ENCODE measurements at regions not wholly inside any gene's neighbourhood (a gene's known extent, or its start where the extent isn't known, plus 50 kb on each side); places are given as distances from the start of the nearest gene placed in this dataset.
A peak's percentile ranks its signal among the peaks of the same experiment; 100 is the strongest.

DNA sequence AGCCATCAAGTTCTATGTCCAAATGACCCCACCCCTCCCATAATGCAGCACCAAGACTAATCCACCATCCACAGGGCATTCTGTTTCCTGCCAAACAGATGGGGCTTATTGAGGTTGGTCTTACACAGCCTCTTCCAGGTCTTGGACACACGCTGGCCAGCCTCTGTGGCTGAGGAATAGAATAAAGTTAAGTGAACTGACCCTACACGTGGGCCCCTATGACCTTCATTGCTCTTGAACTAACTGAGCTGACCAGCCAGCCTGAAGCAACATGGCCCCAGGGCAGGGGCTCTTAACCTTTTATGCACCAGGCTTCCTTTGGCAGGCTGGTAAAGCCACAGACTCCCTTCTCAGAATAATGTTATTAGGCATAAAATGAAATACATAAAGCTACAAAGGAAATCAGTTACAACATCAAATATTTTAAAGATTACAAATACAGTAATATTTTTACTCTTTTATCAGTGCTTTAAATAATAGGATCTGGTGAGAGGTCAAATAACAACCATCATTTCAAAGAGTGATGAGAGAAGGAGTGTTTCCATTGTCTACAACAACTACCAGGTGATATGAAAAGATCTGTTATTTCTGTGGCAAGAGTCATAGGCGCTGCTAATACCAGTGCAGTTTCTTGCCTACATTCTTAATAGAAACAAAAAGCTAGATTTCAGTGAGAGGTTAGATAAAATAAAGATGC lies 192.9 kb upstream of the NUDT4 start:
- no peaks in the 10 kb centered on the region for H4K20me1 ChIP-seq (ENCODE audit: insufficient read depth, low read length, poor library complexity, severe bottlenecking)
- no peak overlapping the region for H3K9ac ChIP-seq (ENCODE audit: low read depth, low read length, poor library complexity, severe bottlenecking)
- peak overlapping the region; percentile 85 for H2AFZ ChIP-seq (ENCODE audit: low read length)
- H3K4me1 ChIP-seq (ENCODE audit: insufficient read depth, low read length, poor library complexity, severe bottlenecking), result peaks cover 6% of the 10 kb centered on the region
- no peaks in the 10 kb centered on the region for H3K36me3 ChIP-seq (ENCODE audit: insufficient read depth, low read length)
- no peaks in the 10 kb centered on the region for H3K9me2 ChIP-seq (replicated peaks; ENCODE audit: low read depth, low read length)
- H3F3A ChIP-seq (ENCODE audit: low read depth), result no peaks in the 10 kb centered on the region
- no peak overlapping the region for H3K4me2 ChIP-seq (ENCODE audit: low read depth, low read length, poor library complexity, severe bottlenecking)
- no peaks in the 10 kb centered on the region for H3K79me2 ChIP-seq (ENCODE audit: insufficient read depth, low read length)
- no peak overlapping the region for H3K4me3 ChIP-seq (ENCODE audit: low read length, poor library complexity, severe bottlenecking)
- TF ChIP-seq EZH2phosphoT487 (IDR thresholded peaks at IDR 0.05; ENCODE audit: borderline replicate concordance) (no peak), CTCF (conservative IDR thresholded peaks at IDR 0.05; ENCODE audit: low read length) (no peak)
- no peaks in the 10 kb centered on the region for H3K9me3 ChIP-seq (ENCODE audit: insufficient read depth, low read depth, low read length)
- H3K27me3 ChIP-seq (ENCODE audit: insufficient read depth, low read length, poor library complexity, severe bottlenecking), result no peaks in the 10 kb centered on the region

DNA sequence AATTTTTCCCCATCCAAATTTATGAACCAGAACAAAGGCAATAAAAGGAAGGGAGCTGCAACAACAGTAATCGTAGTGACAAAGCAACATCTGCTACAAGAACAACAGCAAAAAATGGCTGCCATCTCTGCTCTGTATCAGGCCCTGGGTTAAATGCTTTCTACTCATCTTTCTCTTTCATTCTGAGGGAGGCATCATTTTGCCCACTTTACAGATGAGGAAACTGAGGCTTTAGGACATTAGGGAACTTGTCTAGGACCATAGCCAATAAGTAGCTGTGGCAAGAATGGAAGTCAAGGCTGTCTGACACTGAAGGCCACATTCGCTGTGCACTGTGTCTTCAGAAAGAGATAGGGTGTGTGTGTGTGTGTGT lies 192.4 kb upstream of the NUDT4 start:
- H2AFZ ChIP-seq (ENCODE audit: low read length), result peak overlapping the region; percentile 85; the same call in 1 of the 2 replicates
- no peak overlapping the region for H3K4me2 ChIP-seq (ENCODE audit: low read depth, low read length, poor library complexity, severe bottlenecking)
- H3F3A ChIP-seq (ENCODE audit: low read depth), result no peaks in the 10 kb centered on the region
- no peaks in the 10 kb centered on the region for H3K9me3 ChIP-seq (ENCODE audit: insufficient read depth, low read depth, low read length)
- H3K4me3 ChIP-seq (ENCODE audit: low read length, poor library complexity, severe bottlenecking), result no peak overlapping the region
- H3K9me2 ChIP-seq (replicated peaks; ENCODE audit: low read depth, low read length), result no peaks in the 10 kb centered on the region
- no peaks in the 10 kb centered on the region for H4K20me1 ChIP-seq (ENCODE audit: insufficient read depth, low read length, poor library complexity, severe bottlenecking)
- H3K9ac ChIP-seq (ENCODE audit: low read depth, low read length, poor library complexity, severe bottlenecking), result no peak overlapping the region
- H3K4me1 ChIP-seq (ENCODE audit: insufficient read depth, low read length, poor library complexity, severe bottlenecking), result peaks cover 6% of the 10 kb centered on the region
- H3K79me2 ChIP-seq (ENCODE audit: insufficient read depth, low read length), result no peaks in the 10 kb centered on the region
- TF ChIP-seq CTCF (conservative IDR thresholded peaks at IDR 0.05; ENCODE audit: low read length) (no peak), EZH2phosphoT487 (IDR thresholded peaks at IDR 0.05; ENCODE audit: borderline replicate concordance) (no peak)
- no peaks in the 10 kb centered on the region for H3K36me3 ChIP-seq (ENCODE audit: insufficient read depth, low read length)
- H3K27me3 ChIP-seq (ENCODE audit: insufficient read depth, low read length, poor library complexity, severe bottlenecking), result no peaks in the 10 kb centered on the region

- no peak for TF ChIP-seq EZH2phosphoT487 (IDR thresholded peaks at IDR 0.05; ENCODE audit: borderline replicate concordance)
- TF ChIP-seq CTCF (conservative IDR thresholded peaks at IDR 0.05; ENCODE audit: low read length), result no peak
- no peak overlapping the region for H2AFZ ChIP-seq (ENCODE audit: low read length)
- no peak overlapping the region for H3K4me2 ChIP-seq (ENCODE audit: low read depth, low read length, poor library complexity, severe bottlenecking)
- no peaks in the 10 kb centered on the region for H3K79me2 ChIP-seq (ENCODE audit: insufficient read depth, low read length)
- no peaks in the 10 kb centered on the region for H3K36me3 ChIP-seq (ENCODE audit: insufficient read depth, low read length)
- no peaks in the 10 kb centered on the region for H3K27me3 ChIP-seq (ENCODE audit: insufficient read depth, low read length, poor library complexity, severe bottlenecking)
- no peak overlapping the region for H3K9ac ChIP-seq (ENCODE audit: low read depth, low read length, poor library complexity, severe bottlenecking)
- no peaks in the 10 kb centered on the region for H4K20me1 ChIP-seq (ENCODE audit: insufficient read depth, low read length, poor library complexity, severe bottlenecking)
- H3F3A ChIP-seq (ENCODE audit: low read depth), result no peaks in the 10 kb centered on the region
- no peak overlapping the region for H3K4me3 ChIP-seq (ENCODE audit: low read length, poor library complexity, severe bottlenecking)
- H3K4me1 ChIP-seq (ENCODE audit: insufficient read depth, low read length, poor library complexity, severe bottlenecking), result peaks cover 6% of the 10 kb centered on the region
- H3K9me3 ChIP-seq (ENCODE audit: insufficient read depth, low read depth, low read length), result no peaks in the 10 kb centered on the region
- no peaks in the 10 kb centered on the region for H3K9me2 ChIP-seq (replicated peaks; ENCODE audit: low read depth, low read length)
Measured at GRCh38 chr12:93186131-93186530, 191.6 kb upstream of the NUDT4 start.
